Panc1 (cell line): ENCODE measurements at regions not wholly inside any gene's neighbourhood (a gene's known extent, or its start where the extent isn't known, plus 50 kb on each side); places are given as distances from the start of the nearest gene placed in this dataset.

Experiments used
- ATAC-seq: fragments of 200-7000 bp; cut with Tn5 transposase; 2 replicates; pipeline ENCODE4 v1.9.1; 2020; ENCODE audit warnings: mild to moderate bottlenecking, moderate library complexity
- BruUV-seq: library from RNA; stranded (reverse); fragments of 400-500 nt; replicated peaks from 2 replicates; lab custom pipeline; 2021; lab: Mats Ljungman, UMichigan
- CTCF ChIA-PET: fragments of 300-600 bp; sonication (Branson Sonifier 250); formaldehyde crosslinking; loops from one replicate; lab custom pipeline; 2022; ENCODE audit warnings: antibody characterized with exemption; lab: Charles Lee
- POLR2A ChIA-PET: fragments of 300-600 bp; sonication (Branson Sonifier 250); formaldehyde crosslinking; loops from one replicate; lab custom pipeline; 2022; ENCODE audit warnings: antibody characterized with exemption; lab: Charles Lee
- DNase-seq: peaks from one replicate; pipeline ENCODE4 v3.0.0-alpha.2; 2010; ENCODE audit warnings: low read depth, low spot score
- H3K27ac ChIP-seq: 2 replicates; pipeline ENCODE4 v1.5.1; 2011; ENCODE audit warnings: mild to moderate bottlenecking, low read length, inconsistent platforms
- H3K27me3 ChIP-seq: fragments of 200-500 bp; sonication (Bioruptor generic); 2 replicates; pipeline ENCODE4 v1.6.0; 2014; ENCODE audit warnings: low read length, inconsistent platforms; ENCODE audit not compliant: control insufficient read depth, insufficient read depth
- H3K36me3 ChIP-seq: fragments of 200-500 bp; sonication (Bioruptor generic); 2 replicates; pipeline ENCODE4 v1.5.1; 2014; ENCODE audit warnings: inconsistent platforms, mild to moderate bottlenecking, low read length, moderate library complexity; ENCODE audit not compliant: control insufficient read depth, insufficient read depth
- H3K4me1 ChIP-seq: 2 replicates; pipeline ENCODE4 v1.5.1; 2011; ENCODE audit warnings: inconsistent platforms, mild to moderate bottlenecking, low read length, moderate library complexity; ENCODE audit not compliant: control insufficient read depth, insufficient read depth
- H3K4me3 ChIP-seq, 2 experiments: 2 replicates each; pipeline ENCODE4 v1.5.1; 2011 to 2012; ENCODE audit warnings: low read depth in 2 of 2, low read length in 2 of 2, mild to moderate bottlenecking in 2 of 2, inconsistent platforms in 1 of 2, moderate library complexity in 1 of 2
- H3K9me3 ChIP-seq: fragments of 200-500 bp; sonication (Bioruptor generic); 2 replicates; pipeline ENCODE4 v1.5.1; 2014; ENCODE audit warnings: low read depth, mild to moderate bottlenecking, inconsistent platforms, low read length, moderate library complexity; ENCODE audit not compliant: control insufficient read depth, insufficient read depth
- POLR2AphosphoS5 ChIP-seq: IDR thresholded peaks from 2 replicates; pipeline ENCODE4 v1.6.1; 2012; ENCODE audit warnings: mild to moderate bottlenecking, low read depth, low read length, moderate library complexity
- SIN3A ChIP-seq: IDR thresholded peaks from 2 replicates; pipeline ENCODE4 v1.6.1; 2012; ENCODE audit warnings: low read depth, mild to moderate bottlenecking, low read length, moderate library complexity, borderline replicate concordance; ENCODE audit not compliant: insufficient read depth
- TCF7L2 ChIP-seq: IDR thresholded peaks from 2 replicates; pipeline ENCODE4 v1.6.1; 2011; ENCODE audit warnings: mild to moderate bottlenecking, low read depth, low read length, inconsistent platforms
- in situ Hi-C: cut with HindIII; loops from 2 replicates; pipeline ENCODE4 v1.10.0; 2016; ENCODE audit warnings: low sequenced_read_pairs, low pct_unique_long_range_greater_than_20kb
- intact Hi-C: fragments of 100-400 bp; cut with micrococcal nuclease; formaldehyde crosslinking; loops from one replicate; pipeline ENCODE4 v1.10.0; 2022; ENCODE audit not compliant: unreplicated experiment
- TF ChIP-seq, protein P1 (sequence below), 2 experiments: IDR thresholded peaks; 2 replicates each; pipeline ENCODE4 v1.6.1; 2011 to 2012; ENCODE audit warnings: low read depth in 2 of 2, control low read depth in 1 of 2, low read length in 1 of 2, mild to moderate bottlenecking in 1 of 2, moderate library complexity in 1 of 2; ENCODE audit not compliant: insufficient read depth in 1 of 2
- TF ChIP-seq, protein P2 (sequence below): fragments of 450-650 bp; IDR thresholded peaks from 2 replicates; pipeline ENCODE4 v1.5.1; 2017; ENCODE audit warnings: mild to moderate bottlenecking

DNA sequence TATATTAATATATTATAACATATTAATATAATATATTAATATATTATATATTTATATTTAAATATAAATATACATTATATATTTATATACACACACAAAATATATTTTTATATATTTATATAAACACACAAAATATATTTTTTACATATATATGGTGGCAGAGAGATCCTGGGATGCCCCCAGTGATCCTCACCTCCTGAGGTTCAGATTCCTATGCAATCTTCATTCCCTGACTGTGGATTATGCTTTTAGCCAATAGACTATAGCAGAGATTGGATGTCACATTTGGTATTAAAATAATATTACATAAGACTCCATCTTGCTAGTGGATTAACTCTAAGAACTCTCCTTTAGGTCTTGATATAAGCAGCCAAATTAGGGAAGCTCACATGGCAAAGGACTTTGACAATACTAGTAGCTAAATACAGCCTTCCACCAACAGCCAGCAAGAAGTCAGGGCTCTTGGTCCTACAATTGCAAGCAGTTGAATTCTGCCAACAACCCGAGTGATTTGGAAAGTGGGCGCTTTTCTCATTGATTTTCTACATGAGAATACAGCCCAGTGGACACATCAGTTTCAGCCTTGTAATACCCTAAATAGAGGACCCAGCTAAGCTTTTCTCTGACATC, 681.0 kb downstream of the C6orf118 start:
- Histone ChIP-seq H3K9me3 (no peaks in the 10 kb centered on the region; the same call in 1 of the 2 replicates), H3K4me3 (no peak overlapping the region), H3K27ac (no peak overlapping the region), H3K27me3 (no peaks in the 10 kb centered on the region), H3K36me3 (no peaks in the 10 kb centered on the region), H3K4me1 (no peaks in the 10 kb centered on the region)
- ChIA-PET POLR2A (no interaction called here), CTCF (no interaction called here)
- DNase-seq: no peak
- TF ChIP-seq POLR2AphosphoS5 (no peak), TCF7L2 (no peak)
- in situ Hi-C loops (no loop called here), intact Hi-C loops (no loop called here)
- ATAC-seq: no peak
- no TSS peak for BruUV-seq

DNA sequence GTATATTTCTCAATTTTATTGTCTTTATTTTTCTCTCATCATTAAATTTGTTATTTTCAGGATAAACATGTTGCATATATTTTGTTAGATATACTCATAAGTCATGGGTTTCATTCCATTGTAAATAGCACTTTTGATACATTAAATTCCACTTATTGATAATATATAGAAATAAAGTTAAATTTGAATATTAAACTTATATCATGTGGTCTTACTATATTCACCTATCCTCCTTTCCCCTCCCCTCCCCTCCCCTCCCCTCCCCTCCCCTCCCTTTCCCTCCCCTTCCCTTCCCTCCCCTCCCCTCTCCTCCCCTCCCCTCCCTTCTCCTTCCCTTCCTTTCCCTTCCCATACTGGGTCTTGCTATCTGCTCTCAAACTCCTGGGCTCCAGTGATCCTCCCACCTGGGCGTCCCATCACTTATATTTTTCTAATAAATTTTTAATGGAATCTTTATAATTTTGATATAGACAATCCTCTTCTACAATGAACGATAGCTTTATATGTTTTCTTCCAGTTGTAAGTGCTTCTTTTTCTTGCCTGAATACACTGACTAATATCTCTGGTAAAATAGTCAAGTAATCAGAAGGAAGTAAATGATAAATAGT, 692.4 kb downstream of the C6orf118 start:
- intact Hi-C loops (no loop called here), in situ Hi-C loops (no loop called here)
- no peak overlapping the region for H3K4me3 ChIP-seq
- H3K36me3 ChIP-seq: no peaks in the 10 kb centered on the region
- TF ChIP-seq, protein P1, sequence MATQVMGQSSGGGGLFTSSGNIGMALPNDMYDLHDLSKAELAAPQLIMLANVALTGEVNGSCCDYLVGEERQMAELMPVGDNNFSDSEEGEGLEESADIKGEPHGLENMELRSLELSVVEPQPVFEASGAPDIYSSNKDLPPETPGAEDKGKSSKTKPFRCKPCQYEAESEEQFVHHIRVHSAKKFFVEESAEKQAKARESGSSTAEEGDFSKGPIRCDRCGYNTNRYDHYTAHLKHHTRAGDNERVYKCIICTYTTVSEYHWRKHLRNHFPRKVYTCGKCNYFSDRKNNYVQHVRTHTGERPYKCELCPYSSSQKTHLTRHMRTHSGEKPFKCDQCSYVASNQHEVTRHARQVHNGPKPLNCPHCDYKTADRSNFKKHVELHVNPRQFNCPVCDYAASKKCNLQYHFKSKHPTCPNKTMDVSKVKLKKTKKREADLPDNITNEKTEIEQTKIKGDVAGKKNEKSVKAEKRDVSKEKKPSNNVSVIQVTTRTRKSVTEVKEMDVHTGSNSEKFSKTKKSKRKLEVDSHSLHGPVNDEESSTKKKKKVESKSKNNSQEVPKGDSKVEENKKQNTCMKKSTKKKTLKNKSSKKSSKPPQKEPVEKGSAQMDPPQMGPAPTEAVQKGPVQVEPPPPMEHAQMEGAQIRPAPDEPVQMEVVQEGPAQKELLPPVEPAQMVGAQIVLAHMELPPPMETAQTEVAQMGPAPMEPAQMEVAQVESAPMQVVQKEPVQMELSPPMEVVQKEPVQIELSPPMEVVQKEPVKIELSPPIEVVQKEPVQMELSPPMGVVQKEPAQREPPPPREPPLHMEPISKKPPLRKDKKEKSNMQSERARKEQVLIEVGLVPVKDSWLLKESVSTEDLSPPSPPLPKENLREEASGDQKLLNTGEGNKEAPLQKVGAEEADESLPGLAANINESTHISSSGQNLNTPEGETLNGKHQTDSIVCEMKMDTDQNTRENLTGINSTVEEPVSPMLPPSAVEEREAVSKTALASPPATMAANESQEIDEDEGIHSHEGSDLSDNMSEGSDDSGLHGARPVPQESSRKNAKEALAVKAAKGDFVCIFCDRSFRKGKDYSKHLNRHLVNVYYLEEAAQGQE (IDR thresholded peaks at IDR 0.05; ENCODE audit: insufficient read depth in 1 of 2, low read depth in 2 of 2, low read length in 1 of 2): no peak
- ChIA-PET POLR2A (no interaction called here), CTCF (no interaction called here)
- no peaks in the 10 kb centered on the region for H3K4me1 ChIP-seq
- H3K27ac ChIP-seq: no peak overlapping the region
- no peaks in the 10 kb centered on the region for H3K27me3 ChIP-seq
- DNase-seq (no peak), ATAC-seq (no peak)
- no TSS peak for BruUV-seq
- H3K9me3 ChIP-seq: 0 out of 2 replicates have a peak, but pooled peaks cover 3% of the 10 kb centered on the region

DNA sequence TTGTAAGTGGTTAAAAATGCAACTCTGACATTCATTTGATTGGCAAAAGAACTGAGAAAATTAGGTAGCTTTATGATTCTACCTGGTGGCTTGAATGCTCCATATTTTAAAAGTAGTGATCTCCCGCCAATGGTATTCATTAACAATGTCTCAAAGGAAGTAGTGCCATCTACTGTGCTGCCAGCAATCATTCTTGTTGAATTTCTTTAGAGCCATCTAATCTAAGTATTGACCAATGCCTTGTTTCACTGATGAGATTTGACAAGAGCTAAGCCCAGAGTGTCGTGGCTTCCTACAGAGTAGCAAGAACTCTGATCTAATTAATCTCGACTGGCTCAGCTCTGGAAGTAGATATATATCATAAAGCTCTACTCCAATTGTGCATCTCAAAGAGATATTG, 696.7 kb downstream of the C6orf118 start:
- in situ Hi-C loops: no loop called here
- POLR2A ChIA-PET: no interaction called here
- no TSS peak for BruUV-seq

More for the DNA sequence above, 696.7 kb downstream of the C6orf118 start:
- no peak for ATAC-seq
- intact Hi-C loops: no loop called here
- CTCF ChIA-PET: no interaction called here
- no peak overlapping the region for H3K27ac ChIP-seq
- no peak overlapping the region for H3K4me3 ChIP-seq
- H3K36me3 ChIP-seq: no peaks in the 10 kb centered on the region
- H3K4me1 ChIP-seq: no peaks in the 10 kb centered on the region
- no peaks in the 10 kb centered on the region for H3K9me3 ChIP-seq
- TF ChIP-seq, protein P1 (IDR thresholded peaks at IDR 0.05; ENCODE audit: insufficient read depth in 1 of 2, low read depth in 2 of 2, low read length in 1 of 2): no peak
- TF ChIP-seq POLR2AphosphoS5 (no peak), TCF7L2 (no peak), SIN3A (no peak)
- TF ChIP-seq, protein P2, sequence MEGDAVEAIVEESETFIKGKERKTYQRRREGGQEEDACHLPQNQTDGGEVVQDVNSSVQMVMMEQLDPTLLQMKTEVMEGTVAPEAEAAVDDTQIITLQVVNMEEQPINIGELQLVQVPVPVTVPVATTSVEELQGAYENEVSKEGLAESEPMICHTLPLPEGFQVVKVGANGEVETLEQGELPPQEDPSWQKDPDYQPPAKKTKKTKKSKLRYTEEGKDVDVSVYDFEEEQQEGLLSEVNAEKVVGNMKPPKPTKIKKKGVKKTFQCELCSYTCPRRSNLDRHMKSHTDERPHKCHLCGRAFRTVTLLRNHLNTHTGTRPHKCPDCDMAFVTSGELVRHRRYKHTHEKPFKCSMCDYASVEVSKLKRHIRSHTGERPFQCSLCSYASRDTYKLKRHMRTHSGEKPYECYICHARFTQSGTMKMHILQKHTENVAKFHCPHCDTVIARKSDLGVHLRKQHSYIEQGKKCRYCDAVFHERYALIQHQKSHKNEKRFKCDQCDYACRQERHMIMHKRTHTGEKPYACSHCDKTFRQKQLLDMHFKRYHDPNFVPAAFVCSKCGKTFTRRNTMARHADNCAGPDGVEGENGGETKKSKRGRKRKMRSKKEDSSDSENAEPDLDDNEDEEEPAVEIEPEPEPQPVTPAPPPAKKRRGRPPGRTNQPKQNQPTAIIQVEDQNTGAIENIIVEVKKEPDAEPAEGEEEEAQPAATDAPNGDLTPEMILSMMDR: no peak
- no peaks in the 10 kb centered on the region for H3K27me3 ChIP-seq
- DNase-seq: no peak
